GM12891 (cell line): ENCODE measurements at regions not wholly inside any gene's neighbourhood (a gene's known extent, or its start where the extent isn't known, plus 50 kb on each side); places are given as distances from the start of the nearest gene placed in this dataset.

Experiments
- POLR2A ChIP-seq: IDR thresholded peaks from 2 replicates; pipeline ENCODE4 v1.6.1; 2011; ENCODE audit warnings: low read depth, low read length, control low read depth
- POLR2AphosphoS5 ChIP-seq: IDR thresholded peaks from 2 replicates; pipeline ENCODE4 v1.6.1; 2011; ENCODE audit warnings: low read depth, low read length, control low read depth
- POU2F2 ChIP-seq: IDR thresholded peaks from 2 replicates; pipeline ENCODE4 v1.6.1; 2011; ENCODE audit warnings: low read depth, mild to moderate bottlenecking, control low read depth, low read length, moderate library complexity
- SPI1 ChIP-seq: IDR thresholded peaks from 2 replicates; pipeline ENCODE4 v1.6.1; 2011; ENCODE audit warnings: low read depth, low read length, control low read depth
- TAF1 ChIP-seq: IDR thresholded peaks from 2 replicates; pipeline ENCODE4 v1.6.1; 2011; ENCODE audit warnings: low read depth, low read length, control low read depth

- TF ChIP-seq POLR2A (no peak), POLR2AphosphoS5 (no peak), TAF1 (no peak), SPI1 (no peak), POU2F2 (no peak)
Measured at GRCh38 chr16:13492046-13492445, 427.9 kb upstream of the ERCC4 start.
